ENCODE measurements at regions not wholly inside any gene's neighbourhood (a gene's known extent, or its start where the extent isn't known, plus 50 kb on each side); places are given as distances from the start of the nearest gene placed in this dataset.

DNA sequence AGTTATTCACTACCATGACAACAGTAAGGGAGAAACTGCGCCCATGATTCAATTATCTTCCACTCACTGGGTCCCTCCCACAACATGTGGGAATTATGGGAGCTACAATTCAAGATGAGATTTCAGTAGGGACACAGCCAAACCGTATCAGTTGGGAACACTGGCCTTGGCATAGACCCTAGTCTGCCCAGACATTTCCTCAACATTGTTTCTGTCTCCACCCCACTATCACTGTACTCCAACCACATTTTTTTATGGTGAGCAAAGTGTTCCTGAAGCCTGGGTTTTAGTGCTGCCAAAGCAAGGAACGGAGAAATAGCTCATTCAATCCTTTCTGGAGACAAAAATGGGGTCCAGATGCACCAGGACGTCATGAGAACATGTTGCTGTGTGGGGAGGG is 122.6 kb upstream of the CCDC179 start:
- TF ChIP-seq POLR2A (IDR thresholded peaks at IDR 0.05; ENCODE audit: low read depth, low read length) (no peak), POLR2AphosphoS5 (IDR thresholded peaks at IDR 0.05; ENCODE audit: low read depth, low read length) (no peak), TAF1 (IDR thresholded peaks at IDR 0.05; ENCODE audit: low read depth, low read length) (no peak), SPI1 (IDR thresholded peaks at IDR 0.05; ENCODE audit: low read depth, low read length) (no peak)
